Erythroblast (primary cell): ENCODE measurements at regions not wholly inside any gene's neighbourhood (a gene's known extent, or its start where the extent isn't known, plus 50 kb on each side); places are given as distances from the start of the nearest gene placed in this dataset.

ENCODE experiments used
- GATA1 ChIP-seq: IDR thresholded peaks from 2 replicates; pipeline ENCODE4 v1.6.1; 2011; ENCODE audit warnings: low read depth, mild to moderate bottlenecking, control low read depth, low read length, moderate library complexity
- POLR2A ChIP-seq: IDR thresholded peaks from 2 replicates; pipeline ENCODE4 v1.6.1; 2011; ENCODE audit warnings: mild to moderate bottlenecking, low read length

DNA sequence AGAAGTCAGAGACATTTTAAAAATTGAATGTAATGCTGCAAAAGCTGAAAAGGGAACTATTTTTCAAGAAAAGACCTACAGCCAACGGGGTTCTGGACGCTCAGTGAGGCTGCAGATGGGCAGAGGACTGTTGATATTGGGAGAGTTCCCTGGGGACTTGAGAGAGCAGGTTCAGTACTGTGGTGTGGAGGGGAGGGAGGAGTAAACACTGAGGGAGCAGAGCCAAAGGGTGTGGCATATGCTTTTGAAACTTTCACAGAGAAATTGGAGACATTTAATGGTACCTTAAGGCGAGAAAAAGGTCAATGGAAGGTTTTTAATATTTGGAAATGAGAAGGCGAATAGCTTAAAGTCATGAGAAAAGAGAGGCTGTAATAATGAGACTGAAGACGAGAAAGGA, 62.2 kb upstream of the GPM6A start:
- TF ChIP-seq POLR2A: no peak
- no peak for TF ChIP-seq GATA1
